Hepatocyte (in vitro differentiated cells): ENCODE measurements at regions not wholly inside any gene's neighbourhood (a gene's known extent, or its start where the extent isn't known, plus 50 kb on each side); places are given as distances from the start of the nearest gene placed in this dataset.

Experiments
- DNase-seq: peaks from one replicate; pipeline ENCODE4 v3.0.0-alpha.2; 2016; ENCODE audit warnings: low spot score
- H2AFZ ChIP-seq: fragments of 200-600 bp; sonication (generic); 2 replicates; pipeline ENCODE4 v1.6.0; 2016; ENCODE audit warnings: antibody characterized with exemption, mild to moderate bottlenecking
- H3K27ac ChIP-seq: fragments of 200-600 bp; sonication (generic); 2 replicates; pipeline ENCODE4 v1.5.1; 2016; ENCODE audit warnings: mild to moderate bottlenecking
- H3K27me3 ChIP-seq: fragments of 200-600 bp; sonication (generic); 2 replicates; pipeline ENCODE4 v1.6.1; 2016
- H3K36me3 ChIP-seq: fragments of 200-600 bp; sonication (generic); replicated peaks from 2 replicates; pipeline ENCODE4 v1.5.1; 2016; ENCODE audit warnings: low read depth; ENCODE audit not compliant: insufficient read depth
- H3K4me1 ChIP-seq: fragments of 200-600 bp; sonication (generic); 2 replicates; pipeline ENCODE4 v1.5.1; 2016; ENCODE audit warnings: mild to moderate bottlenecking, moderate library complexity; ENCODE audit not compliant: insufficient read depth
- H3K4me2 ChIP-seq: fragments of 200-600 bp; sonication (generic); 2 replicates; pipeline ENCODE4 v1.6.0; 2016
- H3K4me3 ChIP-seq: fragments of 200-600 bp; sonication (generic); 2 replicates; pipeline ENCODE4 v1.5.1; 2016; ENCODE audit warnings: mild to moderate bottlenecking
- H3K79me2 ChIP-seq: fragments of 200-600 bp; sonication (generic); 2 replicates; pipeline ENCODE4 v1.6.0; 2017; ENCODE audit warnings: mild to moderate bottlenecking
- H3K9me2 ChIP-seq: fragments of 200-600 bp; sonication (generic); replicated peaks from 2 replicates; pipeline ENCODE4 v1.6.0; 2017; ENCODE audit warnings: mild to moderate bottlenecking; ENCODE audit not compliant: insufficient read depth
- H3K9me3 ChIP-seq: fragments of 200-600 bp; sonication (generic); 2 replicates; pipeline ENCODE4 v1.5.1; 2016; ENCODE audit warnings: low read depth, mild to moderate bottlenecking
- H4K20me1 ChIP-seq: fragments of 200-600 bp; sonication (generic); 2 replicates; pipeline ENCODE4 v1.6.0; 2016; ENCODE audit warnings: mild to moderate bottlenecking; ENCODE audit not compliant: insufficient read depth, poor library complexity, severe bottlenecking
- EZH2 ChIP-seq: fragments of 200-600 bp; sonication (generic); IDR thresholded peaks from 2 replicates; pipeline ENCODE4 v1.6.1; 2016; ENCODE audit warnings: antibody characterized with exemption, mild to moderate bottlenecking, borderline replicate concordance
- EZH2phosphoT487 ChIP-seq: fragments of 200-600 bp; sonication (generic); IDR thresholded peaks from one replicate; pipeline ENCODE4 v1.6.1; 2018; ENCODE audit warnings: antibody characterized with exemption, mild to moderate bottlenecking, low read depth, moderate library complexity; ENCODE audit not compliant: unreplicated experiment, severe bottlenecking
- WGBS: methylation state at CpG from one replicate; pipeline ENCODE4 v1.1.6; 2016; ENCODE audit warnings: low lambda C conversion rate; ENCODE audit errors: missing lambda C conversion rate; 5-methylcytosine and 5-hydroxymethylcytosine counted together
- TF ChIP-seq, protein P1 (sequence below): fragments of 200-600 bp; sonication (generic); IDR thresholded peaks from 2 replicates; pipeline ENCODE4 v1.5.1; 2016; ENCODE audit warnings: antibody characterized with exemption, mild to moderate bottlenecking; ENCODE audit not compliant: poor library complexity

DNA sequence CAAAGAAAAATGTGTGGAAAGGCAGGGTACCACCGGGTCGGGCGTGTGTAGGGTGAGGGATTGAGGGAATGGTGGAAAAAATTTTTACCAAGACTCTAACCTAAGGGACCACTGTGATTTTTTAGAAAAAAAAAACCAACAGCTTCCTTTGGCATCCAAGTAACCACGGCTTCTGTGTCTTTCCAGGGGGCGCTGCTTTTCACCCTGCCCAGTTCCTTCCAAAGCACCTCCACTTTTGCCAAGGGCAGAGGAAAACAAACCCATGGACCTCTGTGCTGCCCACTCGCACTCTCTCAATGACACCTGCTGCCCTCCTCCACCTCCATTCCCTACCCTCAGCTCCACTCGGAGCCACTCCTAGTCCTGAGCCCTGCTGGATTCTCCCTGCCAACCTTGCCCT is 381.0 kb downstream of the ENC1 start:
- no peak for DNase-seq
- no peak for TF ChIP-seq EZH2
- no peak for TF ChIP-seq EZH2phosphoT487
- TF ChIP-seq, protein P1, sequence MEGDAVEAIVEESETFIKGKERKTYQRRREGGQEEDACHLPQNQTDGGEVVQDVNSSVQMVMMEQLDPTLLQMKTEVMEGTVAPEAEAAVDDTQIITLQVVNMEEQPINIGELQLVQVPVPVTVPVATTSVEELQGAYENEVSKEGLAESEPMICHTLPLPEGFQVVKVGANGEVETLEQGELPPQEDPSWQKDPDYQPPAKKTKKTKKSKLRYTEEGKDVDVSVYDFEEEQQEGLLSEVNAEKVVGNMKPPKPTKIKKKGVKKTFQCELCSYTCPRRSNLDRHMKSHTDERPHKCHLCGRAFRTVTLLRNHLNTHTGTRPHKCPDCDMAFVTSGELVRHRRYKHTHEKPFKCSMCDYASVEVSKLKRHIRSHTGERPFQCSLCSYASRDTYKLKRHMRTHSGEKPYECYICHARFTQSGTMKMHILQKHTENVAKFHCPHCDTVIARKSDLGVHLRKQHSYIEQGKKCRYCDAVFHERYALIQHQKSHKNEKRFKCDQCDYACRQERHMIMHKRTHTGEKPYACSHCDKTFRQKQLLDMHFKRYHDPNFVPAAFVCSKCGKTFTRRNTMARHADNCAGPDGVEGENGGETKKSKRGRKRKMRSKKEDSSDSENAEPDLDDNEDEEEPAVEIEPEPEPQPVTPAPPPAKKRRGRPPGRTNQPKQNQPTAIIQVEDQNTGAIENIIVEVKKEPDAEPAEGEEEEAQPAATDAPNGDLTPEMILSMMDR = no peak
- no peak overlapping the region for H3K4me2 ChIP-seq
- H3K4me1 ChIP-seq = peaks cover 18% of the 10 kb centered on the region
- no peak overlapping the region for H3K27ac ChIP-seq
- no peaks in the 10 kb centered on the region for H3K9me2 ChIP-seq
- no peaks in the 10 kb centered on the region for H3K79me2 ChIP-seq
- no peaks in the 10 kb centered on the region for H4K20me1 ChIP-seq
- no peaks in the 10 kb centered on the region for H3K36me3 ChIP-seq
- no peaks in the 10 kb centered on the region for H3K9me3 ChIP-seq
- H2AFZ ChIP-seq = no peak overlapping the region
- H3K27me3 ChIP-seq = no peaks in the 10 kb centered on the region
- no peak overlapping the region for H3K4me3 ChIP-seq
- whole genome bisulfite sequencing = 97% methylated on average over 7 of the region's 7 CpGs

DNA sequence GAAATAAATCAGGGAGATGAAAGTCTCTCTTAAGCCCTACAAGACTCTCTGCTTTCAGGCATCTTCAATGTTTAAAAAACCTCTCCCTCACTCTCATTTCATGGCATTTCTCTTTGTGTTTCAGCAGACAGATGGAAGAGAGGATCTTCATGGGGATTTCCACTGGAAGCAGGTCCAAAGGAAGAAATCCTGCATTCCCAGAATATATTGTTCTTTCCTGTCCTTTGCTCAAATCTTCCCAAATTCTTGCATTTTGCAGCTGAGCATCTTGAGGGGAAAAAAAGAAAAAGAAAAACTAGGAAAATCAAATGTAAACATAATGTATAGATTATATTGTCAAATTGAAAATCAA is 382.2 kb downstream of the ENC1 start:
- H3K36me3 ChIP-seq = no peaks in the 10 kb centered on the region
- peak overlapping the region; percentile 58 for H3K4me2 ChIP-seq
- H4K20me1 ChIP-seq = no peaks in the 10 kb centered on the region
- H3K4me3 ChIP-seq = no peak overlapping the region
- H3K4me1 ChIP-seq = peaks cover 18% of the 10 kb centered on the region
- no peak overlapping the region for H2AFZ ChIP-seq
- peak overlapping the region; percentile 57 for H3K27ac ChIP-seq
- DNase-seq = no peak
- no peaks in the 10 kb centered on the region for H3K9me2 ChIP-seq
- no peaks in the 10 kb centered on the region for H3K9me3 ChIP-seq
- no peaks in the 10 kb centered on the region for H3K79me2 ChIP-seq
- TF ChIP-seq EZH2phosphoT487 (no peak), EZH2 (no peak)
- TF ChIP-seq, protein P1 = no peak
- H3K27me3 ChIP-seq = no peaks in the 10 kb centered on the region

DNA sequence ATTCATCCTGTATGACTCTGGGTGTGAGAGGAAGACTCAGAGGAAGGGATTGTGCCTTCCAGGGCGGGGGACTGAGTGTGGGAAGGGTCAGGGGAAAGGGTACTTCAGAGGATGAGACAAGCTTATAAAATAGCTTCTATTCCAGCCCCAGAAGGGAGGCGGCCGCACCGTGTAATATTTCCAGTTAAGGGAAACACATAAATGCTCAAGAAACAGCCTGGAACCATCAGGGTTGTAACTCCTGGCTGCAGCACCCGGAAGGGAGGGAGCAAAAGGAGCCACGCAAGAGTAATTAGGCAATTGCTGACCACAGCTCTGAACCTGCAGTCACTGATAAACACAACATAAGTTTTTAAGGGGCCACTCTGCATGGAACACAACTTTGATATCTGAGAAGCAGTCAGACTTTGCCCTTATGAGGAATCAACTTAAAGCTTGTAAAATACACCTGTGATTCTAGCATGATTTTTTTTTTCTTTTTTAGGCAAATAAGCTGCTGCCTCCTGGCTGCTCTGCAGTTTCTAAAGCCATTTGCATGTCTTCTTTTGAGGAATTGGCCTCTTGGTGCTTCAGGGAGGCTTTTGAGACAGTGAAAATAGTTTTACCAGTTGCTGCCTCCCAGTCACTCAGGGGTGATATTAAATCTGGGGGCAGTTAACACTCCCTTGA is 382.7 kb downstream of the ENC1 start:
- H3K4me3 ChIP-seq = no peak overlapping the region
- H2AFZ ChIP-seq = peak overlapping the region; percentile 31
- peak overlapping the region; percentile 89 for H3K27ac ChIP-seq
- H3K36me3 ChIP-seq = no peaks in the 10 kb centered on the region
- H4K20me1 ChIP-seq = no peaks in the 10 kb centered on the region
- H3K9me2 ChIP-seq = no peaks in the 10 kb centered on the region
- 17% methylated on average over 6 of the region's 6 CpGs for WGBS
- no peaks in the 10 kb centered on the region for H3K79me2 ChIP-seq
- peak overlapping the region; percentile 58 for H3K4me2 ChIP-seq
- peak; percentile 72 for DNase-seq
- TF ChIP-seq, protein P1 = peak; percentile 7
- TF ChIP-seq EZH2phosphoT487 = no peak
- peaks cover 18% of the 10 kb centered on the region for H3K4me1 ChIP-seq
- no peaks in the 10 kb centered on the region for H3K27me3 ChIP-seq
- H3K9me3 ChIP-seq = no peaks in the 10 kb centered on the region
